Endothelial cell of hepatic sinusoid (primary cell): ENCODE measurements at regions not wholly inside any gene's neighbourhood (a gene's known extent, or its start where the extent isn't known, plus 50 kb on each side); places are given as distances from the start of the nearest gene placed in this dataset.

Experiments used
- in situ Hi-C: cut with HindIII; loops from 2 replicates; pipeline ENCODE4 v1.10.0; 2017; ENCODE audit warnings: low sequenced_read_pairs

GRCh38 chr2:58967736-58968135, 726.6 kb upstream of the FANCL start:
- in situ Hi-C loops: no loop called here

- in situ Hi-C loops: no loop called here
Observed at GRCh38 chr2:58965602-58966001, 724.5 kb upstream of the FANCL start.

GRCh38 chr2:58959996-58960395, 718.9 kb upstream of the FANCL start:
- in situ Hi-C loops: no loop called here

- in situ Hi-C loops: no loop called here
Observed at GRCh38 chr2:58957188-58957840, 716.2 kb upstream of the FANCL start.

- in situ Hi-C loops: no loop called here
Observed at GRCh38 chr2:58954880-58955385, 713.8 kb upstream of the FANCL start.

GRCh38 chr2:58951722-58952121, 710.6 kb upstream of the FANCL start:
- in situ Hi-C loops: no loop called here

- in situ Hi-C loops: no loop called here
Observed at GRCh38 chr2:58950795-58951462, 709.8 kb upstream of the FANCL start.

- in situ Hi-C loops: no loop called here
Observed at GRCh38 chr2:58939388-58939787, 698.3 kb upstream of the FANCL start.

- in situ Hi-C loops: no loop called here
Observed at GRCh38 chr2:58938988-58939387, 697.9 kb upstream of the FANCL start.

GRCh38 chr2:58932801-58933200, 691.7 kb upstream of the FANCL start:
- in situ Hi-C loops: no loop called here

- in situ Hi-C loops: no loop called here
Observed at GRCh38 chr2:58930537-58930936, 689.4 kb upstream of the FANCL start.

GRCh38 chr2:58928973-58929372, 687.8 kb upstream of the FANCL start:
- in situ Hi-C loops: no loop called here

- in situ Hi-C loops: no loop called here
Observed at GRCh38 chr2:58928391-58928790, 687.3 kb upstream of the FANCL start.

GRCh38 chr2:58926112-58926511, 685.0 kb upstream of the FANCL start:
- in situ Hi-C loops: no loop called here

- in situ Hi-C loops: no loop called here
Observed at GRCh38 chr2:58925676-58926081, 684.6 kb upstream of the FANCL start.

GRCh38 chr2:58923869-58924268, 682.7 kb upstream of the FANCL start:
- in situ Hi-C loops: loop anchor here (5.0 kb wide), 1 partner anchor 77 kb away; no protein-coding TSS in a partner anchor

GRCh38 chr2:58922245-58922644, 681.1 kb upstream of the FANCL start:
- in situ Hi-C loops: loop anchor here (5.0 kb wide), 1 partner anchor 75 kb away; no protein-coding TSS in a partner anchor

GRCh38 chr2:58921676-58922075, 680.6 kb upstream of the FANCL start:
- in situ Hi-C loops: loop anchor here (5.0 kb wide), 1 partner anchor 74 kb away; no protein-coding TSS in a partner anchor

- in situ Hi-C loops: loop anchor here (5.0 kb wide), 1 partner anchor 73 kb away; no protein-coding TSS in a partner anchor
Observed at GRCh38 chr2:58920001-58920400, 678.9 kb upstream of the FANCL start.

- in situ Hi-C loops: no loop called here
Observed at GRCh38 chr2:58919316-58919715, 678.2 kb upstream of the FANCL start.

- in situ Hi-C loops: no loop called here
Observed at GRCh38 chr2:58918141-58918540, 677.0 kb upstream of the FANCL start.

GRCh38 chr2:58917596-58917995, 676.5 kb upstream of the FANCL start:
- in situ Hi-C loops: no loop called here
